GM06990 (cell line): ENCODE measurements at regions not wholly inside any gene's neighbourhood (a gene's known extent, or its start where the extent isn't known, plus 50 kb on each side); places are given as distances from the start of the nearest gene placed in this dataset.

ENCODE experiments used
- DNase-seq: peaks from one replicate; pipeline ENCODE4 v3.0.0-alpha.2; 2011; ENCODE audit not compliant: insufficient read length; ENCODE audit errors: extremely low read depth
- H3K27me3 ChIP-seq: replicated peaks from 2 replicates; pipeline ENCODE4 v1.6.0; 2011; ENCODE audit warnings: low read length; ENCODE audit not compliant: control insufficient read depth, insufficient read depth
- H3K36me3 ChIP-seq: 2 replicates; pipeline ENCODE4 v1.5.1; 2011; ENCODE audit warnings: low read length; ENCODE audit not compliant: control insufficient read depth, insufficient read depth
- H3K4me3 ChIP-seq: replicated peaks from 2 replicates; pipeline ENCODE4 v1.5.1; 2011; ENCODE audit warnings: low read depth, mild to moderate bottlenecking, control low read depth, low read length
- CTCF ChIP-seq: IDR thresholded peaks from 2 replicates; pipeline ENCODE4 v1.5.1; 2011; ENCODE audit warnings: low read length, control low read depth, mild to moderate bottlenecking, inconsistent platforms; ENCODE audit not compliant: insufficient read depth, poor library complexity, severe bottlenecking

GRCh38 chr4:155521382-155521781, 144.6 kb upstream of the MAP9 start:
- no peak for DNase-seq
- Histone ChIP-seq H3K36me3 (no peaks in the 10 kb centered on the region), H3K4me3 (no peak overlapping the region), H3K27me3 (no peaks in the 10 kb centered on the region)
- TF ChIP-seq CTCF: no peak

GRCh38 chr4:155515444-155516075, 138.8 kb upstream of the MAP9 start:
- Histone ChIP-seq H3K36me3 (no peaks in the 10 kb centered on the region), H3K27me3 (no peaks in the 10 kb centered on the region), H3K4me3 (no peak overlapping the region)
- TF ChIP-seq CTCF: no peak
- no peak for DNase-seq

GRCh38 chr4:155514628-155515027, 137.9 kb upstream of the MAP9 start:
- no peaks in the 10 kb centered on the region for H3K27me3 ChIP-seq
- H3K4me3 ChIP-seq: no peak overlapping the region
- H3K36me3 ChIP-seq: no peaks in the 10 kb centered on the region
- TF ChIP-seq CTCF: no peak
- no peak for DNase-seq

GRCh38 chr4:155512817-155513216, 136.1 kb upstream of the MAP9 start:
- H3K27me3 ChIP-seq: no peaks in the 10 kb centered on the region
- no peaks in the 10 kb centered on the region for H3K36me3 ChIP-seq
- no peak for DNase-seq
- H3K4me3 ChIP-seq: no peak overlapping the region
- TF ChIP-seq CTCF: no peak

GRCh38 chr4:155512046-155512445, 135.3 kb upstream of the MAP9 start:
- no peak overlapping the region for H3K4me3 ChIP-seq
- TF ChIP-seq CTCF: no peak
- DNase-seq: no peak
- no peaks in the 10 kb centered on the region for H3K27me3 ChIP-seq
- H3K36me3 ChIP-seq: no peaks in the 10 kb centered on the region

GRCh38 chr4:155510771-155511170, 134.0 kb upstream of the MAP9 start:
- no peak for DNase-seq
- H3K27me3 ChIP-seq: no peaks in the 10 kb centered on the region
- TF ChIP-seq CTCF: no peak
- H3K4me3 ChIP-seq: no peak overlapping the region
- no peaks in the 10 kb centered on the region for H3K36me3 ChIP-seq
